Kidney (tissue), 13 donors: ENCODE measurements at regions not wholly inside any gene's neighbourhood (a gene's known extent, or its start where the extent isn't known, plus 50 kb on each side); places are given as distances from the start of the nearest gene placed in this dataset.

Experiments
- DNase-seq, 5 donors: peaks; one replicate each; pipeline ENCODE4 v3.0.0-alpha.2; 2013 to 2020
- FAIRE-seq: peaks from 2 replicates; lab custom pipeline; 2012; peaks lifted over from hg19 to GRCh38; lab: Jason Lieb, UNC
- H3K27ac ChIP-seq, 2 donors: one replicate each; pipeline ENCODE4 v1.7.0; 2013; ENCODE audit warnings: low read depth in 2 of 2, low read length in 2 of 2, inconsistent platforms in 1 of 2
- H3K27me3 ChIP-seq: one replicate; pipeline ENCODE4 v1.7.1; 2013; ENCODE audit warnings: low read length, inconsistent platforms; ENCODE audit not compliant: control insufficient read depth, insufficient read depth
- H3K36me3 ChIP-seq, 3 donors: one replicate each; pipeline versions ENCODE4 v1.7.0 to v1.7.1; 2013; ENCODE audit warnings: low read length in 3 of 3, control low read depth in 1 of 3, inconsistent platforms in 1 of 3; ENCODE audit not compliant: insufficient read depth in 3 of 3, control insufficient read depth in 2 of 3
- H3K4me1 ChIP-seq, 3 donors: one replicate each; pipeline versions ENCODE4 v1.7.0 to v1.7.1; 2013; ENCODE audit warnings: low read length in 3 of 3, inconsistent platforms in 1 of 3, low read depth in 1 of 3; ENCODE audit not compliant: control insufficient read depth in 2 of 3, insufficient read depth in 2 of 3
- H3K4me3 ChIP-seq, 3 donors: one replicate each; pipeline versions ENCODE4 v1.7.0 to v1.8.1; 2013; ENCODE audit warnings: low read length in 3 of 3, control low read depth in 1 of 3, inconsistent platforms in 1 of 3
- H3K9ac ChIP-seq, 3 donors: one replicate each; pipeline versions ENCODE4 v1.7.0 to v1.7.1; 2013; ENCODE audit warnings: low read length in 3 of 3, control low read depth in 1 of 3, inconsistent platforms in 1 of 3
- H3K9me3 ChIP-seq, 3 donors: one replicate each; pipeline versions ENCODE4 v1.7.0 to v1.7.1; 2013; ENCODE audit warnings: low read length in 3 of 3, control low read depth in 1 of 3, inconsistent platforms in 1 of 3; ENCODE audit not compliant: control insufficient read depth in 2 of 3, insufficient read depth in 1 of 3
- CTCF ChIP-seq: IDR thresholded peaks from 3 replicates; pipeline ENCODE4 v1.5.1; 2012; ENCODE audit warnings: mild to moderate bottlenecking, moderate library complexity, borderline replicate concordance; ENCODE audit not compliant: insufficient read depth; ENCODE audit errors: extremely low read depth
- intact Hi-C: fragments of 100-400 bp; cut with DNase I; formaldehyde crosslinking; loops from one replicate; pipeline ENCODE4 v1.11.1; 2022
- donor health status: control.
- donor health status: control.
- donor health status: control.
- donor health status: control.
- donor health status: control.
- donor health status: DM: yes; HTN: yes; CAD: no.
- donor health status: Normal renal cell carcinoma (clear cell type).

GRCh38 chr2:239506101-239506857 lies 105.5 kb upstream of the HDAC4 start:
- no peak for TF ChIP-seq CTCF
- Histone ChIP-seq H3K9ac (no peak overlapping the region), H3K4me3 (no peak overlapping the region), H3K27me3 (no peaks in the 10 kb centered on the region), H3K4me1 (no peaks in the 10 kb centered on the region), H3K9me3 (no peaks in the 10 kb centered on the region), H3K36me3 (no peaks in the 10 kb centered on the region), H3K27ac (no peak overlapping the region)
- DNase-seq (peak in 1 of 5 donors; percentile 37), FAIRE-seq (no peak)
- intact Hi-C loops = no loop called here

GRCh38 chr2:239504643-239505235 lies 103.9 kb upstream of the HDAC4 start:
- no peak overlapping the region for H3K4me3 ChIP-seq
- H3K27me3 ChIP-seq = no peaks in the 10 kb centered on the region
- DNase-seq = peak in 1 of 5 donors; percentile 39
- no peaks in the 10 kb centered on the region for H3K9me3 ChIP-seq
- intact Hi-C loops = no loop called here
- no peak overlapping the region for H3K27ac ChIP-seq
- TF ChIP-seq CTCF = no peak
- H3K36me3 ChIP-seq = no peaks in the 10 kb centered on the region
- H3K4me1 ChIP-seq = no peaks in the 10 kb centered on the region
- H3K9ac ChIP-seq = no peak overlapping the region
- no peak for FAIRE-seq

DNA sequence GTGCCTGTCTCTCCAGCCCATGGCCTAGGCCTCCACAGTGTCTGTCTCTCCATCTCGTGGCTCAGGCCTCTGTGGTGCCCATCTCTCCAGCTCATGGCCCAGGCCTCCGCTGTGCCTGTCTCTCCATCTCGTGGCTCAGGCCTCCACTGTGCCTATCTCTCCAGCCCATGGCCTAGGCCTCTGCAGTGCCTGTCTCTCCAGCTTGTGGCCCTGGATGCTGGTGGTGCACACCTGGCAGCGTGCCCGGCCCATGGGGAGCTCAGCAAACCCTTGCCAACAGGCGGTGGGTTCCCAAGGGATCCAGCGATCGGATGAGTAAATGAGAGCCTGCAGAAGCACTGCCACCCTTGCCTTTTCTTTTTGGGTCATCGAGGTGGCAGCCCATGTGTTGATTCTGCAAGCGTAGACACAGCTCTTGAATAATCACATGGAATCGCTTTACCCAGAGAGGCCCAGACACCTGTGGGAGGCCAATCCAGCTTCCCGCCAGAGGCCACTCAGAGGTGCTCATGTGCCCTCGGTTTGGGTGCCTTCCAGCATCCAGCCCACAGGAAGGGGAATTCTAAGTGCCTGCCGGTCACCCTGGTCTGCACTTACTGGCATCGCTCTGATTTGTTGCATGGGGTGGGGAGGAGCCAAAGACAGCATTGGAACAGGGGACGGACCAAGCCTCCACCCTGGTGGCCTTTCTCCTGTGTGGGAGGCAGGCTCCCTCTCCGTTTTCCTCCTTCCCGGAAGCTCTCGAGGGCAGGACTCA lies 101.8 kb upstream of the HDAC4 start:
- Histone ChIP-seq H3K36me3 (no peaks in the 10 kb centered on the region), H3K9ac (no peak overlapping the region), H3K4me1 (no peaks in the 10 kb centered on the region), H3K27ac (no peak overlapping the region), H3K9me3 (no peaks in the 10 kb centered on the region), H3K27me3 (no peaks in the 10 kb centered on the region), H3K4me3 (no peak overlapping the region)
- intact Hi-C loops = no loop called here
- FAIRE-seq (no peak), DNase-seq (peak in 1 of 5 donors; percentile 71)
- no peak for TF ChIP-seq CTCF
